ENCODE measurements at regions not wholly inside any gene's neighbourhood (a gene's known extent, or its start where the extent isn't known, plus 50 kb on each side); places are given as distances from the start of the nearest gene placed in this dataset.

DNA sequence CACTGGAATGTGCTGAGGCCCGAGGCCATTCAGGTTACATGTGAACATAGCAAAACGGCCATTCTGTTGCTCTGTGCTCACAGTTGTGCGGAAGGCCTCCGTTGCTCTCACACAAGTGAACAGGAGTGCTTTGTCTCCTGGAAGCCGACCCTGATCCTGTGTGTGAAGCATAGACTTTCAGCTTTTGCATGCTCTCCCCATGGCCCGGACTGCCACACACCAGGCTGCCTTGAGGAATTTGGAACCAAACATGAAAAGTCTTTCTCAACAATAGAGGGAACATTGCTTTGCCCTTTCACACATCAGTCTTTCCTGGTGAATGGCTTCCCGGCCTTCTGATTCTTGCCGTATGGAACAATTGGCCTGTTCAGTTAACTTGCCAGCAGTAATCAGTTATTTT lies 154.8 kb upstream of the LRIG1 start:
- TF ChIP-seq, protein P1, sequence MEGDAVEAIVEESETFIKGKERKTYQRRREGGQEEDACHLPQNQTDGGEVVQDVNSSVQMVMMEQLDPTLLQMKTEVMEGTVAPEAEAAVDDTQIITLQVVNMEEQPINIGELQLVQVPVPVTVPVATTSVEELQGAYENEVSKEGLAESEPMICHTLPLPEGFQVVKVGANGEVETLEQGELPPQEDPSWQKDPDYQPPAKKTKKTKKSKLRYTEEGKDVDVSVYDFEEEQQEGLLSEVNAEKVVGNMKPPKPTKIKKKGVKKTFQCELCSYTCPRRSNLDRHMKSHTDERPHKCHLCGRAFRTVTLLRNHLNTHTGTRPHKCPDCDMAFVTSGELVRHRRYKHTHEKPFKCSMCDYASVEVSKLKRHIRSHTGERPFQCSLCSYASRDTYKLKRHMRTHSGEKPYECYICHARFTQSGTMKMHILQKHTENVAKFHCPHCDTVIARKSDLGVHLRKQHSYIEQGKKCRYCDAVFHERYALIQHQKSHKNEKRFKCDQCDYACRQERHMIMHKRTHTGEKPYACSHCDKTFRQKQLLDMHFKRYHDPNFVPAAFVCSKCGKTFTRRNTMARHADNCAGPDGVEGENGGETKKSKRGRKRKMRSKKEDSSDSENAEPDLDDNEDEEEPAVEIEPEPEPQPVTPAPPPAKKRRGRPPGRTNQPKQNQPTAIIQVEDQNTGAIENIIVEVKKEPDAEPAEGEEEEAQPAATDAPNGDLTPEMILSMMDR (IDR thresholded peaks at IDR 0.05) = no peak
- no peak for TF ChIP-seq ZFX (IDR thresholded peaks at IDR 0.05; ENCODE audit: borderline replicate concordance)
